GM19467 (cell line): ENCODE measurements at regions not wholly inside any gene's neighbourhood (a gene's known extent, or its start where the extent isn't known, plus 50 kb on each side); places are given as distances from the start of the nearest gene placed in this dataset.

Experiments
- ATAC-seq: cut with Tn5 transposase; IDR thresholded peaks from one replicate; pipeline ENCODE4 v1.9.1; 2021; ENCODE audit warnings: mild to moderate bottlenecking, moderate library complexity; ENCODE audit not compliant: unreplicated experiment

- ATAC-seq, result no peak
Observed at GRCh38 chr5:133697536-133698258, 85.4 kb upstream of the FSTL4 start.

GRCh38 chr5:133696782-133697507 is 84.6 kb upstream of the FSTL4 start:
- ATAC-seq, result no peak

- no peak for ATAC-seq
Observed at GRCh38 chr5:133696006-133696584, 83.8 kb upstream of the FSTL4 start.

DNA sequence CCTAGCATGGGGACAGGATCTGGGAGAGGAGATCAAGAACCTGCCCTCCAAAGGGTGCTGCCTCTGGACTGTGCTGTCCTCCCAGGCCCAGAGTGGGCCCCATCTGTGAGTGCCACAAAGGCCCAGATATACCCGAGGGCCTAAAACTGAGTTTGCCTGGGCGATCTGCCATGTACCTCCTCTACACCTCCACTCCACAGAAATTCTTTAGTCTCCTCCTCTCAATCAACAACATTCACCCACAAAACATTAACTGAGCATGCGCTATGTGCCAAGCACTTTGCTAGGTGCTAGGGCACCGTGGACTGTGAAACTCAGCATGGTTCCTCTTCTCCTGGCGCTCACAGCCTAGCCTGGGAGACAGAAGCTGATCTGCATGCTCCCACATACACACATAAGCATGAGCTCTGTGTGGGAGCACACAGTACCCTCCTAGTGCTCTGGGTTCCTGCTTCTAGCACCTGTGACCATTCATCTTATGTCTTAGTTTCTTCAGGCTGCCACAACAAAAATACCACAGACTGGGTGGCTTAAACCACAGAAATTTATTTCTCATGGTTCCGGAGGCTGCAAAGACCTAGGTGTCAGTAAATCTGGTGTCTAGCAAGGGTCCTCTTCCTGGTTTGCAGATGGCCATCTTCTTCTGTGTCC is 82.0 kb upstream of the FSTL4 start:
- no peak for ATAC-seq

DNA sequence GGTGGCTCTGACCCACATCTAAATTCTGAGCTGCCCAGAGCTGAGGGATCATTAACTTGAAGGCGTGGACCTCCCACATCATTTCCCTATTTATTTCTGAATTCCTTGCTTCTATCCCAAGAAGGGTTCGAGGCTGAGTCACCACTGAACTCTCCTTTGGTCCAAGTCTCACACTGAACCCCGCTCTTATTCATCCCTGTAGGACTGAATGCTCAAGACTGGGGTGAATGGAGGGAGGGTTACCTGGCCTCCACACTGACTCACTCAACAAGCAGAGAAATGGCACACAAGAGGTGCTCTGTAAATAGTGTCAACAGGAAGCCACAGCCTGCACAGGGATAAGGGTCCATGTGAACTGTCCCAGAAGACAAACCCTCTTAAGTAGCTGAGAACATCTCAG is 79.1 kb upstream of the FSTL4 start:
- ATAC-seq, result no peak

DNA sequence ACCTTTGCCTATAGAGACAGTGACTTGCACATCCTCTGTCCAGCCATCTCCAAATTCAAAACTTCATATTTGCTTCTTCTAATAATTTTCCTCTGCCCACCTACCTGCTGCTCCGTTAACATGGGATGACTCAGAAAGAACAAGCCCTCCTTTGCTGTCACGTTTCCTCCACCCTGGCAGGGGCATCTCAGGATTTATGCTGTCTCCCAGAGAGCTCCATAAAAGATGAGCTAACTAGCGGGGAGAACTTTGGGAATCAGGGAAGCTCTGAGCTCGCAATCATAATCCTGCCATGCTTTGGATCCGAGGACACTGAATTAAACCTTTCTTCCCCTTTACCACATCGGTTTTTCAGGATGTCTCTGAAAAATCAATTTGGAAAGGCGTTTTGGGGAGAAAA is 78.4 kb upstream of the FSTL4 start:
- ATAC-seq, result no peak

GRCh38 chr5:133688391-133688790 is 76.0 kb upstream of the FSTL4 start:
- no peak for ATAC-seq

DNA sequence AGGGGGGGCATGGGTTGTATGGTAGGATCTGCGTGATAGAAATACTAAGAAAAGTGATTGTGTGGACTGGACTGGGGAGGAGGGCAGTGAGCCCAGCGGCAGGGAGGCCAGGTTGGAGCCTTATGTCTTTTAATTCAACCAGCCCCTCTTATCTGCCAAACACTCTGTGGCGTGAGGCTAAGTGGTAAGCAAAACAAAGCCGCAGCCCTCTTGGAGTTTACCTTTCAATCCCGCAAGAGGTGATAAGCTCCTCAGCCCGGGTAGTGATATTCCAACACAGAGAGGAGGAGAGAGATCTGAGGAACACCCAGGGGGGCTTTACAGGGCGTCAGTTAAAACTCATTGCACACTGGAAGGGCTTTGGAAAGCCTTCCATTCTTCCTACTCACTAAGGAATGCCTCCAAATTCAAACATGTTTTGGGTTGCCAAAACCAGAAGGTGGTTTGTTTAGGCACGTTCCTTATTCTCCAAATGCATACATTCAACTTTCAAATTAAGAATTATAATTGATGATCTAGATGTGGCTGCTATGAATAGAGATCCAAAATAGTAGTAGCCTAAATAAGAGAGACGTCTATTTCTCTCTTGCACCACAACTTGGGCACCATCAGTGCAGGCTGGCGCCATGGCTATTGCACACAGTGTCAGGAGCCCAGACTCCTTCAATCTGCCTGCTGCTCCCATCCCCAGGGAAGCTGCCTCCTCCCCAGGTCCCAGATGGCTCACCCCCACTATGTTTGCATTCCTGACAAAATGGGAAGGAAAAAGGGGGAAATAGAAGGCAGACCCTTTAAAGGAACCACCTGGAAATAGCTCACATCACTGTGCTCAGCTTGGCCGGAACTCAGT is 75.1 kb upstream of the FSTL4 start:
- ATAC-seq, result no peak

- no peak for ATAC-seq
Observed at GRCh38 chr5:133686566-133686965, 74.2 kb upstream of the FSTL4 start.

- ATAC-seq, result no peak
Observed at GRCh38 chr5:133685402-133686018, 73.2 kb upstream of the FSTL4 start.

DNA sequence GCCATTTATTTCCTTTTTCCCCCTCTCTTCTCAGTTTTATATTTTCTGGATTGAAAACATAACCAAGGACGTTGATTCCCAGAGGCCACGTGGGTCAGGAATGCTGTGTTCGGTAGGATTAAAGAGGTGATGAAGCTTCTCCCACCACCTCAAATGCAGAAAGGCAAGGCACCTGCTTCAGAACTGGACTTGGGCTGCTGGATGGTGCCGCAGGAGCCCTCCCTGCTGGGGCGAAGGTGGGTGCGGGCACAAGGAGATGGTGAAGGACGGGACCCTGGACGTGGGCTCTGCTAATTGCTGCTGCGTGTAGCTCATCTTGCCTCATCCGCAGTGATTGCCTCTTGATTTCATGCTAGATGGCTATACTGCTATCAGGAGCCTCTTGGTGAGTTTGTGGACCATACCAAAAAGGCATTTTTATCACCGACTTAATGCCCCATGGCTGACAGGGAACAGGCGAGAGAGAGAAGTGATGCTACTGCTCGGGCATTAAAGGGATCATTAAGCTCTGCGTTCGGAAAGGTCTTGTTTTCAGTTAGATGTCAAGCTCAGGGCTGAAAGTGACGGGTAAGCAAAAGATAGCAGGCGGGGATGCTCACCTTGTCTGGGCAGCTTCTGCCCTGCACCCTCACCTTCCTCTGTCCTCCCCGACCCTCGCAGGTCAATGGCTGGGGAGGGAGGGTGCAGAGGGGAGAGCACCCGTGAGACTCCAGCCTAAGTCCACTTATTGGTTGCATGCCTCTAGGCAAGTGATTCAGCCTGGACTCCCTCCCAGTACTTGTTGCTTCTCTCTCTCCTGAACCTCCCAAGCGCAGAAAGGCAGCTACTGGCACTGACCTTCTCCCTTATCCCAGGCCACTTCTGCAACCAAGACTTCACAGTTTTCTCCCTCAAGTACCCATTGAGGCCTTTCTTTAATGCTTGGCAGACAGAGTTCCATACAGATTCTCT is 71.6 kb upstream of the FSTL4 start:
- no peak for ATAC-seq

DNA sequence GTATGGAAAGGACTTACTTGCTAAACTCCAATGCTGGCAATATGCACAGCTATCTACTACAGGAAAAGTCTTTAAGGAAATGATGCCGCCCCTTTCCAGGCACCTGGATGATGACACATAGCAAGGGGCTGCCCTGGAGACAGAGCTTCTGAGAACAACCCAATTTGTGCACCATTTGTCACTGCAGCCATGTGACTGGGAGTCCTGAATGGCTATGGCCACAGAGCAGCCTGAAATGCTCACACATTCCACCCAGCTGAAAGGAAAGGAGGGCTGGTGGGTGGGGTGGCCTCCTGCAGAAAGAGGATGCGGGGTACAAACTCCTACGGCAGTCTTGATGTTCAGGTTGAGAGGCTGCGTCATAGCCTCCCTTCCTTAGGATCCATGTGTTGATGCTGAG is 70.1 kb upstream of the FSTL4 start:
- ATAC-seq, result no peak

DNA sequence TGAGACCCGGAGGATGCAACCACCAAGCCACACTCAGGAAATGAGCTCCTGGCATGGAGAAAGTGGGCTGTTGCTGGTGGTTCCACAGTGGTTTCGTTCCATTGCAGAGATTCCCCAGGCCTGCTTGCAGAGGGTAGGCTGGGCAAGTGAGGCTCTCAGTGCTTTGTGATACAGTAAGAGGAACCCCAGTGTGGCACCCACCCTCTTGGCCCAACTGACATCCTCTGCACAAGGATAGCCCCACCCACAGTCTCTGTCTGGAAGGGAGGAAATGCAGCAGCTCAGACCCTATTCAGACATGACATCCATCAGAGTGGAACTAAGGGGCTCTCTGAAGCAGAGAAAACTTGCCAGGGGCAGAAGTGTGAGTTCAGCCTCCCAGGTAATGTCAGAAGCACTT is 69.6 kb upstream of the FSTL4 start:
- ATAC-seq, result no peak

- no peak for ATAC-seq
Observed at GRCh38 chr5:133680830-133681565, 68.7 kb upstream of the FSTL4 start.

- no peak for ATAC-seq
Observed at GRCh38 chr5:133679534-133679933, 67.2 kb upstream of the FSTL4 start.

DNA sequence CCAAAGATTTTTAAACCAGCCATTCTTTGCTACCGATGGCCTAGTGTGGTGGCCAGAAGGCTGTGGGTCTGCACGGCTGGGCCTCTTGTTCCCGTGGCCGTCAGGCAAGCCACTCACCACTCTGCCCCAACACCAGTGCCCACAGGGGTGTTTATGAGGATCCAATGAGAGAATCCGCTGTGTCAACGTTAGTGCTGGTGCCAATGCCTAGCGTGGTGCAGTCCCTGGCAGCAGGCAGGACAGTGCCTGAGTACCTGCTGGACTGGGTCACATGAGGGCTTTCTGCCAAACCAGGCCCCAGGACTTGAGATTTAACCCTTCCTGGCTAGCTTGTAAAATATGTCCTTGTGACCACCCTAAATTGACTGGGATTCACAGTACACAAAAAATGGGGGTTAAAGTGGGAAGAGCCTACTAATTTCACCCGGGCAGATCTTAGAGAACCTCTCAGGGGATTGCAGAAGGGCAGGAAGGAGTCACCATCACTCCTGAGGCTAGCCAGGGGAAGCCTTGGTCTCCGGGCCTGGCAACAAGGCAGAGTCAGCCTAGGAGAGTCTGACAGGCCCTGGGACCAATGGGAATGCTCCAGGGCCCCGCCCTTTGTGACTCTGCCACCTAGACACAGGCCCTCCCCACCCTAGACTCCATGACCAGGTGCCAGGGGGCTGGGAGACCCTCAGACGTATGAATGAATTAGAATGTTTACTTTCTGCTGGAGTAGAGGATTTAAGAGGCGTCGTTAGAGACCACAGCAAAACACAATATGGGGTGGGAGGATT is 63.2 kb upstream of the FSTL4 start:
- ATAC-seq, result no peak

DNA sequence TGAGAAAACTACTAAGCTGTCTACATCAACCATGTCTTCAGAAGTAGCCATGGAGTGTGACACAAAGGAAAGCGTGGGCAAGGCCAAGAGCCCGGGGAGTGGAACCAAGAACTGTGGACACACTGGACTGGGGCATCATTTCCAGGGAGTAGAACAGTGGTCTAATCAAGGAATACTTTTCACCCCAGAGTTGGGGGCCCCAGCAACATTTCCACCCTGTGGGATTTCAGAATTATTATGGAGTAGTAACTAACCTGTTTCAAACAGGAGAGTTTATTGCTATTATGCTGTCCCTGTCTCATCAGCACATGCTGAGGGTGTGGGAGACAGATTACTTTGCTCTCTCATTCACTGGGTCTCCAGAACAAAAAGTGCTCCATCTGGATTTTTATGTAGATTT is 58.0 kb upstream of the FSTL4 start:
- no peak for ATAC-seq

DNA sequence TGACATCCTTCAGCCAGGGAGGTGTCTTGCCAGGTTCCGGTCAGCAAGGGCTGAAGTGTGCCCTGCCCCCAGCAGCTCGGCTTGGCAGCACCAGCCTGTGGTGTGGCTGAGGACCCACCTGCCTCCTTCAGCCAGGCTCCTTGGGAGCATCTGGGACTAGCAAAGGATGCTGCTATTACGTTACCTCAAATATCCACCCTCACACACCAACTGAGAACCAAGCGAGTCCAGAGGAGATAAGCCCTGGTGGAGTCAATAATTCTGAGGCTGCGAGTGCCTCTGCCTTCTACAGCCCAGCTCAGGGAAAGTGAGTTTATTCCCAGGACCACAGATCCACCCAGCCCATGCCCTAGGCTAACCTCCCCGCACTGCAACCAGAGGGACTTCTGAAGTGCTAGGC is 57.1 kb upstream of the FSTL4 start:
- no peak for ATAC-seq
